T-cell (primary cell): ENCODE measurements at regions not wholly inside any gene's neighbourhood (a gene's known extent, or its start where the extent isn't known, plus 50 kb on each side); places are given as distances from the start of the nearest gene placed in this dataset.
"Not testable (repeated sequence)": the region's sequence is repeated elsewhere in the genome, so short reads cannot be mapped to it uniquely, and the experiment has no call there.

Source experiments
- ATAC-seq, 4 experiments: fragments of 200-7000 bp in 3 of 4; fragments of 150-1000 bp in 1 of 4; cut with Tn5 transposase; replicated peaks in 1 of 4; 1 replicate in 3 of 4; 2 replicates in 1 of 4; pipeline ENCODE4 v1.10.0; 2021; ENCODE audit warnings: moderate library complexity in 3 of 4, mild to moderate bottlenecking in 2 of 4, moderate number of reproducible peaks in 1 of 4
- CTCF ChIA-PET, 2 donors: fragments of 300-600 bp; sonication (Branson Sonifier 250); formaldehyde crosslinking; loops; one replicate each; lab custom pipeline; 2022; ENCODE audit warnings: antibody characterized with exemption in 2 of 2; lab: Charles Lee
- POLR2A ChIA-PET, 2 donors: fragments of 300-600 bp; sonication (Branson Sonifier 250); formaldehyde crosslinking; loops; one replicate each; lab custom pipeline; 2022; ENCODE audit warnings: antibody characterized with exemption in 2 of 2; lab: Charles Lee
- DNase-seq, 35 experiments: peaks; one replicate each; pipeline versions ENCODE4 v3.0.0 to v3.0.0-alpha.2; 2013 to 2023
- H3K27ac ChIP-seq: one replicate; pipeline ENCODE4 v1.5.1; 2013; ENCODE audit warnings: low read length
- H3K27me3 ChIP-seq, 2 experiments: replicated peaks in 1 of 2; 1 replicate in 1 of 2; 2 replicates in 1 of 2; pipeline versions ENCODE4 v1.6.1 to v1.7.0; 2013; ENCODE audit warnings: low read length in 1 of 2, mixed read lengths in 1 of 2; ENCODE audit not compliant: control insufficient read depth in 2 of 2, insufficient read depth in 2 of 2; ENCODE audit errors: extremely low read depth in 1 of 2
- H3K36me3 ChIP-seq, 2 donors: 1 replicate in 1 of 2; 2 replicates in 1 of 2; pipeline versions ENCODE4 v1.6.1 to v1.7.0; 2013; ENCODE audit warnings: low read length in 1 of 2; ENCODE audit not compliant: control insufficient read depth in 2 of 2, insufficient read depth in 1 of 2; ENCODE audit errors: extremely low read depth in 1 of 2
- H3K4me1 ChIP-seq, 2 experiments: 1 replicate in 1 of 2; 2 replicates in 1 of 2; pipeline versions ENCODE4 v1.6.1 to v1.7.0; 2013; ENCODE audit warnings: low read length in 2 of 2, mixed read lengths in 1 of 2; ENCODE audit not compliant: insufficient read depth in 2 of 2, control insufficient read depth in 1 of 2; ENCODE audit errors: extremely low read depth in 1 of 2
- H3K4me3 ChIP-seq, 2 donors: 1 replicate in 1 of 2; 2 replicates in 1 of 2; pipeline versions ENCODE4 v1.5.1 to v1.7.0; 2013; ENCODE audit warnings: mild to moderate bottlenecking in 2 of 2, low read length in 1 of 2, moderate library complexity in 1 of 2; ENCODE audit not compliant: control insufficient read depth in 1 of 2; ENCODE audit errors: extremely low read depth in 1 of 2
- H3K9me3 ChIP-seq: 2 replicates; pipeline ENCODE4 v1.7.0; 2013
- H3K27ac Mint-ChIP-seq, 2 donors: one replicate each; pipeline ENCODE4 v1.8.0; 2020 to 2021; ENCODE audit warnings: mild to moderate bottlenecking in 2 of 2, mixed read lengths in 2 of 2
- H3K27me3 Mint-ChIP-seq, 2 donors: one replicate each; pipeline ENCODE4 v1.8.0; 2021 to 2022; ENCODE audit warnings: mixed read lengths in 2 of 2
- H3K36me3 Mint-ChIP-seq: one replicate; pipeline ENCODE4 v1.8.0; 2021; ENCODE audit warnings: mixed read lengths
- H3K4me1 Mint-ChIP-seq, 3 donors: one replicate each; pipeline ENCODE4 v1.8.0; 2020 to 2022; ENCODE audit warnings: mixed read lengths in 3 of 3, mild to moderate bottlenecking in 1 of 3
- H3K4me3 Mint-ChIP-seq, 3 donors: one replicate each; pipeline ENCODE4 v1.8.0; 2020 to 2022; ENCODE audit warnings: mild to moderate bottlenecking in 3 of 3, mixed read lengths in 3 of 3, moderate library complexity in 3 of 3
- H3K9me3 Mint-ChIP-seq, 3 donors: one replicate each; pipeline ENCODE4 v1.8.0; 2020 to 2022; ENCODE audit warnings: mixed read lengths in 3 of 3
- WGBS: methylation state at CpG from one replicate; pipeline ENCODE4 v1.1.5; 2013; ENCODE audit warnings: missing lambda C conversion rate; ENCODE audit not compliant: insufficient coverage; 5-methylcytosine and 5-hydroxymethylcytosine counted together

GRCh38 chr17:27957446-27957793 is 64.3 kb upstream of the LYRM9 start:
- H3K4me3 Mint-ChIP-seq, H3K27ac Mint-ChIP-seq, H3K4me1 ChIP-seq, H3K9me3 Mint-ChIP-seq, H3K27me3 Mint-ChIP-seq, H3K27ac ChIP-seq, H3K36me3 ChIP-seq, H3K4me1 Mint-ChIP-seq, DNase-seq, H3K9me3 ChIP-seq, H3K4me3 ChIP-seq, ATAC-seq, POLR2A ChIA-PET, CTCF ChIA-PET, H3K36me3 Mint-ChIP-seq: not testable (repeated sequence)
- 100% methylated on average over 4 of the region's 4 CpGs for WGBS
- peaks cover 0 to 20% of the 10 kb centered on the region in 2 experiments for H3K27me3 ChIP-seq

GRCh38 chr17:27958708-27959381 is 65.7 kb upstream of the LYRM9 start:
- Histone ChIP-seq H3K27me3 (peaks cover 0 to 21% of the 10 kb centered on the region in 2 experiments), H3K27ac (no peak overlapping the region), H3K36me3 (no peaks in the 10 kb centered on the region), H3K4me3 (no peak overlapping the region), H3K4me1 (no peaks in the 10 kb centered on the region), H3K9me3 (no peaks in the 10 kb centered on the region)
- H3K27ac Mint-ChIP-seq: no peak overlapping the region
- CTCF ChIA-PET: interaction anchor here in 1 of 2 donors (0.7 kb wide), 2 partner anchors 12 to 1069 kb away, joined by 3 read pairs; no protein-coding TSS in a partner anchor
- ATAC-seq (no peak), DNase-seq (no peak)
- no peak overlapping the region for H3K4me3 Mint-ChIP-seq
- WGBS: 50% methylated on average over 1 of the region's 3 CpGs
- POLR2A ChIA-PET: interaction anchor here in 1 of 2 donors (0.6 kb wide), 1 partner anchor 96 kb away, joined by 3 read pairs; no protein-coding TSS in a partner anchor
- no peaks in the 10 kb centered on the region for H3K9me3 Mint-ChIP-seq
- H3K36me3 Mint-ChIP-seq: no peaks in the 10 kb centered on the region
- no peaks in the 10 kb centered on the region for H3K4me1 Mint-ChIP-seq
- peaks cover 3 to 5% of the 10 kb centered on the region in 2 donors for H3K27me3 Mint-ChIP-seq

GRCh38 chr17:27959382-27959709 is 66.2 kb upstream of the LYRM9 start:
- no peaks in the 10 kb centered on the region for H3K4me1 ChIP-seq
- CTCF ChIA-PET: interaction anchor here in 1 of 2 donors (0.5 kb wide), 1 partner anchor 16 kb away, joined by 4 read pairs; no protein-coding TSS in a partner anchor
- peaks cover 0 to 23% of the 10 kb centered on the region in 2 experiments for H3K27me3 ChIP-seq
- H3K27ac Mint-ChIP-seq: no peak overlapping the region
- no peak overlapping the region for H3K27ac ChIP-seq
- H3K27me3 Mint-ChIP-seq: peaks cover 3 to 5% of the 10 kb centered on the region in 2 donors
- ATAC-seq (no peak), DNase-seq (no peak)
- no peaks in the 10 kb centered on the region for H3K36me3 ChIP-seq
- POLR2A ChIA-PET: no interaction called here
- H3K4me1 Mint-ChIP-seq: no peaks in the 10 kb centered on the region
- H3K4me3 Mint-ChIP-seq: no peak overlapping the region
- no peaks in the 10 kb centered on the region for H3K9me3 ChIP-seq
- no peak overlapping the region for H3K4me3 ChIP-seq
- no peaks in the 10 kb centered on the region for H3K36me3 Mint-ChIP-seq
- H3K9me3 Mint-ChIP-seq: no peaks in the 10 kb centered on the region
- 86% methylated on average over 4 of the region's 5 CpGs for WGBS

GRCh38 chr17:27960183-27960849 is 67.2 kb upstream of the LYRM9 start:
- WGBS: no CpG with 5 or more reads among the region's 6 CpGs
- Histone ChIP-seq H3K9me3 (no peaks in the 10 kb centered on the region), H3K36me3 (no peaks in the 10 kb centered on the region), H3K27ac (no peak overlapping the region), H3K27me3 (peaks cover 0 to 21% of the 10 kb centered on the region in 2 experiments), H3K4me1 (no peaks in the 10 kb centered on the region), H3K4me3 (no peak overlapping the region)
- Mint-ChIP-seq H3K27ac (no peak overlapping the region), H3K9me3 (no peaks in the 10 kb centered on the region), H3K36me3 (no peaks in the 10 kb centered on the region), H3K4me3 (no peak overlapping the region), H3K27me3 (peaks cover 3 to 5% of the 10 kb centered on the region in 2 donors), H3K4me1 (no peaks in the 10 kb centered on the region)
- CTCF ChIA-PET: interaction anchor here in 1 of 2 donors (0.6 kb wide), 1 partner anchor 715 kb away, joined by 5 read pairs; no protein-coding TSS in a partner anchor
- POLR2A ChIA-PET: no interaction called here
- ATAC-seq: no peak
- no peak for DNase-seq

- H3K27ac Mint-ChIP-seq, CTCF ChIA-PET, ATAC-seq, H3K9me3 Mint-ChIP-seq, H3K4me1 ChIP-seq, H3K4me3 Mint-ChIP-seq, H3K27ac ChIP-seq, H3K36me3 ChIP-seq, H3K4me1 Mint-ChIP-seq, H3K27me3 Mint-ChIP-seq, H3K27me3 ChIP-seq, DNase-seq, H3K36me3 Mint-ChIP-seq, POLR2A ChIA-PET, H3K9me3 ChIP-seq, H3K4me3 ChIP-seq: not testable (repeated sequence)
- 70% methylated on average over 2 of the region's 3 CpGs for WGBS
Measured at GRCh38 chr17:27962581-27962980, 69.4 kb upstream of the LYRM9 start.

- H3K36me3 Mint-ChIP-seq: no peaks in the 10 kb centered on the region
- WGBS: 52% methylated on average over 4 of the region's 6 CpGs
- POLR2A ChIA-PET: no interaction called here
Measured at GRCh38 chr17:27965224-27965623, 72.1 kb upstream of the LYRM9 start.

More at GRCh38 chr17:27965224-27965623, 72.1 kb upstream of the LYRM9 start:
- no peaks in the 10 kb centered on the region for H3K9me3 Mint-ChIP-seq
- H3K36me3 ChIP-seq: no peaks in the 10 kb centered on the region
- no peaks in the 10 kb centered on the region for H3K9me3 ChIP-seq
- peaks cover 12 to 14% of the 10 kb centered on the region in 2 donors for H3K27me3 Mint-ChIP-seq
- H3K4me3 ChIP-seq: no peak overlapping the region
- H3K4me1 ChIP-seq: no peaks in the 10 kb centered on the region
- H3K4me3 Mint-ChIP-seq: no peak overlapping the region
- no peak overlapping the region for H3K27ac Mint-ChIP-seq
- no peak for DNase-seq
- H3K27ac ChIP-seq: no peak overlapping the region
- ATAC-seq: no peak
- CTCF ChIA-PET: no interaction called here
- H3K27me3 ChIP-seq: peaks cover 0 to 14% of the 10 kb centered on the region in 2 experiments
- H3K4me1 Mint-ChIP-seq: no peaks in the 10 kb centered on the region
